ENCODE measurements at regions not wholly inside any gene's neighbourhood (a gene's known extent, or its start where the extent isn't known, plus 50 kb on each side); places are given as distances from the start of the nearest gene placed in this dataset.

DNA sequence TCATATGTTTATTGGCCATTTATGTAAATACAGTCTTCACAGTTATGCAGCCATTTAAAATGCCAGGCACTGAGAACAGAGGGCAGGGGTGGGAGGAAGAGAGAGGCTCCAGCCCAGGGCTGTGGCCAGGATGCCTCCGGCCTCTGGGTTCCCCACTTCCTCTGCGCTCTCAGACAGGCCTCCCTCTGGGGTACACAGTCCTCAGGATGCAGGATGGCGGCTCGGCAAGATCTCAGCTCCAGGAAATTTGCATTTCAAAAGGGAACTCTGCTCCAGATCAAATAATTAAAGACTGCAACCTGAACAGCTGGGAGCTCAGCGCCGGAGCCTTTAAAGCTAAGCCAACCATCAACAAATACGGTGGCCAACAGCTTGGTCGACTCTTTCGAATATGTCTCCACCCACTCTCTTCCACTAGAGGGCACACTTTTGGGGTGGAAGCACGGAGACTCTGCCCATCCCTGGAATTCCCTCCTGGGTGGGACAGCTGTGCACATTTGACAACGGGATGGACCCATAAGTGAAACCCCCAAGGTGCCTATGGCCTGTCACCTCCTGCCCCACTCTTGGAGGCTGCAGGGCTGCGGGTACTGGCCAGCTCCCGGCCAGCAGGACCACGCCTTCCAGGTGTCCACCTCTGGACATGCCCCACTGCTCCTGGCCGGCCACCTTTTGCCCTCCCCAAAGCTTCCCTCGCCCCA, 1044.7 kb downstream of the BRD1 start:
- no peak for TF ChIP-seq CTCF (tag by site-specific recombination; IDR thresholded peaks at IDR 0.05)
- no peak for TF ChIP-seq ZBTB8A (tag by site-specific recombination; IDR thresholded peaks at IDR 0.05)
- TF ChIP-seq ZNF621 (tag by site-specific recombination; IDR thresholded peaks at IDR 0.05): no peak
- TF ChIP-seq, protein P1, sequence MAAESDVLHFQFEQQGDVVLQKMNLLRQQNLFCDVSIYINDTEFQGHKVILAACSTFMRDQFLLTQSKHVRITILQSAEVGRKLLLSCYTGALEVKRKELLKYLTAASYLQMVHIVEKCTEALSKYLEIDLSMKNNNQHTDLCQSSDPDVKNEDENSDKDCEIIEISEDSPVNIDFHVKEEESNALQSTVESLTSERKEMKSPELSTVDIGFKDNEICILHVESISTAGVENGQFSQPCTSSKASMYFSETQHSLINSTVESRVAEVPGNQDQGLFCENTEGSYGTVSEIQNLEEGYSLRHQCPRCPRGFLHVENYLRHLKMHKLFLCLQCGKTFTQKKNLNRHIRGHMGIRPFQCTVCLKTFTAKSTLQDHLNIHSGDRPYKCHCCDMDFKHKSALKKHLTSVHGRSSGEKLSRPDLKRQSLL (tag by site-specific recombination; IDR thresholded peaks at IDR 0.05): no peak
- no peak for TF ChIP-seq ZSCAN5A (tag by site-specific recombination; IDR thresholded peaks at IDR 0.05)
- no peak for TF ChIP-seq ZNF121 (tag by site-specific recombination; IDR thresholded peaks at IDR 0.05)
- no peak for TF ChIP-seq ZNF48 (tag by site-specific recombination; IDR thresholded peaks at IDR 0.05)
- no peak for TF ChIP-seq ZNF311 (tag by site-specific recombination; IDR thresholded peaks at IDR 0.05; ENCODE audit: borderline replicate concordance)
- no peak for TF ChIP-seq ZXDB (tag by site-specific recombination; IDR thresholded peaks at IDR 0.05)
